ENCODE measurements at regions not wholly inside any gene's neighbourhood (a gene's known extent, or its start where the extent isn't known, plus 50 kb on each side); places are given as distances from the start of the nearest gene placed in this dataset.
"Not testable (repeated sequence)": the region's sequence is repeated elsewhere in the genome, so short reads cannot be mapped to it uniquely, and the experiment has no call there.

- DNase-seq (ENCODE audit: low read depth in 2 of 2) = no peak
These were observed 447.3 kb upstream of the KCNMB2 start for GRCh38 chr3:178088963-178089362.

GRCh38 chr3:178090899-178091298 lies 445.3 kb upstream of the KCNMB2 start:
- DNase-seq (ENCODE audit: low read depth in 2 of 2) = no peak

- no peak for DNase-seq (ENCODE audit: low read depth in 2 of 2)
These were observed 440.7 kb upstream of the KCNMB2 start for GRCh38 chr3:178095522-178095921.

- DNase-seq (ENCODE audit: low read depth in 2 of 2) = no peak
These were observed 439.3 kb upstream of the KCNMB2 start for GRCh38 chr3:178096955-178097354.

- peak; percentile 87 to 90 for DNase-seq (ENCODE audit: low read depth in 2 of 2)
These were observed 438.7 kb upstream of the KCNMB2 start for GRCh38 chr3:178097576-178097975.

GRCh38 chr3:178099274-178099673 lies 437.0 kb upstream of the KCNMB2 start:
- DNase-seq (ENCODE audit: low read depth in 2 of 2) = no peak

GRCh38 chr3:178099862-178100261 lies 436.4 kb upstream of the KCNMB2 start:
- DNase-seq (ENCODE audit: low read depth in 2 of 2) = no peak

GRCh38 chr3:178100908-178101307 lies 435.3 kb upstream of the KCNMB2 start:
- DNase-seq (ENCODE audit: low read depth in 2 of 2) = no peak

GRCh38 chr3:178103140-178103539 lies 433.1 kb upstream of the KCNMB2 start:
- no peak for DNase-seq (ENCODE audit: low read depth in 2 of 2)

GRCh38 chr3:178107804-178108203 lies 428.4 kb upstream of the KCNMB2 start:
- no peak for DNase-seq (ENCODE audit: low read depth in 2 of 2)

- DNase-seq (ENCODE audit: low read depth in 2 of 2) = peak; percentile 64 to 66
These were observed 426.5 kb upstream of the KCNMB2 start for GRCh38 chr3:178109691-178110090.

GRCh38 chr3:178112134-178112533 lies 424.1 kb upstream of the KCNMB2 start:
- no peak for DNase-seq (ENCODE audit: low read depth in 2 of 2)

- DNase-seq (ENCODE audit: low read depth in 2 of 2) = not testable (repeated sequence)
These were observed 423.7 kb upstream of the KCNMB2 start for GRCh38 chr3:178112552-178112951.

- no peak for DNase-seq (ENCODE audit: low read depth in 2 of 2)
These were observed 418.6 kb upstream of the KCNMB2 start for GRCh38 chr3:178117641-178118040.

- not testable (repeated sequence) for DNase-seq (ENCODE audit: low read depth in 2 of 2)
These were observed 416.5 kb upstream of the KCNMB2 start for GRCh38 chr3:178119608-178120295.

- DNase-seq (ENCODE audit: low read depth in 2 of 2) = no peak
These were observed 415.9 kb upstream of the KCNMB2 start for GRCh38 chr3:178120367-178120766.

- DNase-seq (ENCODE audit: low read depth in 2 of 2) = no peak
These were observed 409.6 kb upstream of the KCNMB2 start for GRCh38 chr3:178126686-178127085.

GRCh38 chr3:178127221-178127620 lies 409.0 kb upstream of the KCNMB2 start:
- DNase-seq (ENCODE audit: low read depth in 2 of 2) = no peak

- DNase-seq (ENCODE audit: low read depth in 2 of 2) = no peak
These were observed 407.1 kb upstream of the KCNMB2 start for GRCh38 chr3:178129109-178129508.

- no peak for DNase-seq (ENCODE audit: low read depth in 2 of 2)
These were observed 404.4 kb upstream of the KCNMB2 start for GRCh38 chr3:178131801-178132200.

GRCh38 chr3:178137206-178137605 lies 399.0 kb upstream of the KCNMB2 start:
- no peak for DNase-seq (ENCODE audit: low read depth in 2 of 2)

GRCh38 chr3:178137831-178138230 lies 398.4 kb upstream of the KCNMB2 start:
- peak; percentile 8 to 15 for DNase-seq (ENCODE audit: low read depth in 2 of 2)

GRCh38 chr3:178139116-178139515 lies 397.1 kb upstream of the KCNMB2 start:
- DNase-seq (ENCODE audit: low read depth in 2 of 2) = no peak

All from fibroblast of skin of left biceps (primary cell).